NCI-H2171 (cell line): ENCODE measurements at regions not wholly inside any gene's neighbourhood (a gene's known extent, or its start where the extent isn't known, plus 50 kb on each side); places are given as distances from the start of the nearest gene placed in this dataset.

ENCODE experiments used
- DNase-seq: peaks from one replicate; lab custom pipeline; 2025; lab: John Stamatoyannopoulos, UW

- no peak for DNase-seq
These were observed 119.8 kb downstream of the TENT4A start for GRCh38 chr5:6832994-6833393.

GRCh38 chr5:6833406-6833805 lies 120.2 kb downstream of the TENT4A start:
- DNase-seq, result no peak

GRCh38 chr5:6837095-6837494 lies 123.9 kb downstream of the TENT4A start:
- no peak for DNase-seq

- DNase-seq, result peak; percentile 2
These were observed 124.4 kb downstream of the TENT4A start for GRCh38 chr5:6837519-6838110.

GRCh38 chr5:6838736-6839135 lies 125.5 kb downstream of the TENT4A start:
- no peak for DNase-seq

- no peak for DNase-seq
These were observed 127.0 kb downstream of the TENT4A start for GRCh38 chr5:6840136-6840793.

GRCh38 chr5:6843335-6843734 lies 130.1 kb downstream of the TENT4A start:
- no peak for DNase-seq

- DNase-seq, result no peak
These were observed 130.6 kb downstream of the TENT4A start for GRCh38 chr5:6843821-6844220.

- DNase-seq, result no peak
These were observed 132.6 kb downstream of the TENT4A start for GRCh38 chr5:6845856-6846255.

GRCh38 chr5:6847870-6848269 lies 134.6 kb downstream of the TENT4A start:
- no peak for DNase-seq

- DNase-seq, result no peak
These were observed 136.3 kb downstream of the TENT4A start for GRCh38 chr5:6849316-6850105.

GRCh38 chr5:6850106-6850432 lies 136.8 kb downstream of the TENT4A start:
- no peak for DNase-seq

GRCh38 chr5:6856653-6857052 lies 143.4 kb downstream of the TENT4A start:
- DNase-seq, result no peak

GRCh38 chr5:6858419-6858818 lies 145.2 kb downstream of the TENT4A start:
- no peak for DNase-seq

- no peak for DNase-seq
These were observed 145.8 kb downstream of the TENT4A start for GRCh38 chr5:6859023-6859422.

- DNase-seq, result no peak
These were observed 146.9 kb downstream of the TENT4A start for GRCh38 chr5:6859951-6860638.

- no peak for DNase-seq
These were observed 147.8 kb downstream of the TENT4A start for GRCh38 chr5:6861036-6861435.

- DNase-seq, result no peak
These were observed 148.4 kb downstream of the TENT4A start for GRCh38 chr5:6861667-6862066.

- DNase-seq, result no peak
These were observed 149.1 kb downstream of the TENT4A start for GRCh38 chr5:6862306-6862705.

GRCh38 chr5:6867712-6868111 lies 154.5 kb downstream of the TENT4A start:
- DNase-seq, result no peak

GRCh38 chr5:6868171-6868570 lies 154.9 kb downstream of the TENT4A start:
- DNase-seq, result no peak

GRCh38 chr5:6868575-6869215 lies 155.5 kb downstream of the TENT4A start:
- DNase-seq, result no peak
